ENCODE measurements at regions not wholly inside any gene's neighbourhood (a gene's known extent, or its start where the extent isn't known, plus 50 kb on each side); places are given as distances from the start of the nearest gene placed in this dataset.
A peak's percentile ranks its signal among the peaks of the same experiment; 100 is the strongest.

- no peak for DNase-seq (ENCODE audit: low read depth)
These were observed 187.4 kb upstream of the ATP1B1 start for GRCh38 chr1:168918860-168919741.

DNA sequence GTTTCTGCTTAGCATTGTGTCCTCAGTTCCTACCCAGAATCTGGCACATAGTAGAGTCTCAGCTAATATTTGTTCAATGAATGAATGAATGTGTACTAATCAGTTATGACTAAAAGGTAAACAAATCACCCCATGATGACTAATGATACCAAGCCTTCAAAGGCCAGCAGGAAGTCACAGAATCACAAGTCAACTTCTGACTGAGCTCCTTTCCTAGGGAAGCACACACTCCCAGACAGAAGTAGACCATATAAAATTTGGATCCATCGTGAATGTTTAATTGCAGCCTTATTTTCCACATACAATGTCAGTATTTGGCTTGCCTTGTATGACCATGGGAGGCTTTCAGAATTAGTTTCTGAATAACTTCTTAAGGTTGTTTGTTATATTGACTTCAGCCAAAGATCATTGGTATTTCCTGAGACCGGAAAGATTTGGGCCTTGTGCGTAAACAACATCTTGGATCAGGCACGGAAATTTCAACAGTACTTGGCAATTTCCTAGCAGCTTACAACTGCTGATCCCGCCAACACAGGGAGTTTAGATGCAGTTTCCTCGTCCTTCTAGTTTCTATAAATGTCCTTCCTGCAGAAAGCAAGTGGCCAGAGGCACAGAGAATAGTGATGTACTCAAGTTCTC lies 185.9 kb upstream of the ATP1B1 start:
- no peak for DNase-seq (ENCODE audit: low read depth)

GRCh38 chr1:168921629-168922028 lies 184.9 kb upstream of the ATP1B1 start:
- no peak for DNase-seq (ENCODE audit: low read depth)

- no peak for DNase-seq (ENCODE audit: low read depth)
These were observed 182.9 kb upstream of the ATP1B1 start for GRCh38 chr1:168923521-168924136.

- DNase-seq (ENCODE audit: low read depth) = no peak
These were observed 181.5 kb upstream of the ATP1B1 start for GRCh38 chr1:168924976-168925375.

DNA sequence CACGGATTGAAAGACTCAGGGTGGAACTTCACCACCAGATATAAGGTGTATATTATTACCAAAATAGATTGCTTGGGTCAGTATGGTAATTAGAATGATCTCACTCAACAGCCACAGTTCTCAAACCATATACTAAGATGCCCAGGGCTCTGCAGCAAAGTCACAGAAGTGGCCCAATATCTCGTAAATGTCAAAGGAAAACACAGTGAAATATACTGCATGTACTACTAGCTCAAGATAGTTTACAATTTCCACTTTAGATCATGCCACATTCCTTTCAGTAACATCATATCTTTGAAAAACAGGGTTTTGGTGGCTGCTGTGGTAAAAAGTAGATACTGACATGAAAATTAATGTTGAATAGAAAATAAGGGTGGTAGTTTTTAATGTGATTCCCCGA lies 180.3 kb upstream of the ATP1B1 start:
- DNase-seq (ENCODE audit: low read depth) = no peak

DNA sequence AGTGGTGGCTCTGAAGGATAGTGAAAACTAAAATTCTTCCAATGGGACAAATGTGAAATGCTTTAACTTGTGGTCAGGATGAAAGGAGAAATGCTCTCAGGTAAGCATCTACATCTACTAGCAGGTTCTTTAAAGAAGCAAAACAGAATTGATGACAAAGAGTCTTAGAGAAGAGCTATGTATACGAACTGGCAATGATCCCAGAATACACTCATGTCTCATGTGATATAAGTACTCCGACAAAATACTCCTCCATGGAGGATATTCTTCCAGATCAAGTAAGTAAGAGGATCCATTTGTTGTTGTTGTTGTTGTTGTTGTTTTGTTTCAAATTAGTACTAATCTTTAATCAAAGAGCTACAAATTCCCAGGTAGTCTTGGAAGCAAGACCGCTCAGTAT lies 174.0 kb upstream of the ATP1B1 start:
- DNase-seq (ENCODE audit: low read depth) = no peak

GRCh38 chr1:168933141-168933805 lies 173.2 kb upstream of the ATP1B1 start:
- DNase-seq (ENCODE audit: low read depth) = no peak

- no peak for DNase-seq (ENCODE audit: low read depth)
These were observed 167.2 kb upstream of the ATP1B1 start for GRCh38 chr1:168939110-168939946.

DNA sequence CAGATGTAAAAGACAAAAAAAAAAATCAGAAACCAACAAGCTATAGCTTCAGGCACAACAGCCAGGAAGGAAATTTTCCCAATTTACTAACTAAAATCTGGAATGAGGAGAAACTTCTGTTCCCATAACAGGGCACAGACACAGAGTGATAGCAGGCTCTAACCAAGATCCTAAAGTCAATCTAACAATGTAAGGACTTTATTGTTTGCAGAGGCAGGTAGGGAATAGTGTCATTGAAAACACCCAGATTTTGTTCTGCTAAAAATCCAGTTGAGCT lies 166.6 kb upstream of the ATP1B1 start:
- DNase-seq (ENCODE audit: low read depth) = no peak

GRCh38 chr1:168941640-168942039 lies 164.8 kb upstream of the ATP1B1 start:
- no peak for DNase-seq (ENCODE audit: low read depth)

DNA sequence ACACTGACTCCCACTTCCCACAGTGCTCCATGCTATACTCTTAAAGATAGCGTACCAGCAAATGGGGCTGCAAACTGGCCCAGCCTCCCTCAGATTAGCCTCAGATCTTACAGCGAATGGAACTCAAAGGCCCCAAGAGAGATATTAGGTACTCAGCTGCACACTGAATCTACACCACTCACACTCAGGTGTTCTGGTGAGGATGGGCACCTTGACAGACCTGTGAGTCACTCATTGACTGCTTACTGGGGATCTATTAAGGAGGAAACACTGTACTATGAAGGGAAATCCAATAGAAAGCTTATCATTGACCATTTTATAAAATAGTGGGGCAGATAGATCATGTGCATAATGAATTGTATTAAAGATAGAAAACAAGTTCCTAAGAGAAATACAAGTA lies 164.3 kb upstream of the ATP1B1 start:
- DNase-seq (ENCODE audit: low read depth) = no peak

DNA sequence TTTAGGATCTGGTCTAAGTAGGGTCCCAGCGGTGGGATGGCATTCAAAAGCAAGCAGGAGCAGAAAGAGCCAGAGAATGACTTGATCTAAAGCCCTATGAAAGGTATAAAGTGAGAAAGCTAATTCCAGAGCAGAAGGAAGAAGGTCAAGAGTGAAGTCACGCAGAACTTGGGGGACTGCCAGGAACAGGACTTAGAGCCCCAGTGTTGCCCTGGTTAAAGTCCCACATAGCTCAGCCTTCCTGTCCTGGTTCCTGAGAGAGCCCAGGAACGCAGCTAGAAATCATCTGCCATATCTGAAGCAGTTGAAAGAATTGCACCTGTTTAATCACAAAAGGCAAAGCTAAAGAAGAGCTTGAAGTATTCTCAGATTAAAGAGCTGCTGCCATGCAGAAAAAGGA lies 160.6 kb upstream of the ATP1B1 start:
- DNase-seq (ENCODE audit: low read depth) = peak; percentile 2

GRCh38 chr1:168947041-168947440 lies 159.4 kb upstream of the ATP1B1 start:
- DNase-seq (ENCODE audit: low read depth) = no peak

DNA sequence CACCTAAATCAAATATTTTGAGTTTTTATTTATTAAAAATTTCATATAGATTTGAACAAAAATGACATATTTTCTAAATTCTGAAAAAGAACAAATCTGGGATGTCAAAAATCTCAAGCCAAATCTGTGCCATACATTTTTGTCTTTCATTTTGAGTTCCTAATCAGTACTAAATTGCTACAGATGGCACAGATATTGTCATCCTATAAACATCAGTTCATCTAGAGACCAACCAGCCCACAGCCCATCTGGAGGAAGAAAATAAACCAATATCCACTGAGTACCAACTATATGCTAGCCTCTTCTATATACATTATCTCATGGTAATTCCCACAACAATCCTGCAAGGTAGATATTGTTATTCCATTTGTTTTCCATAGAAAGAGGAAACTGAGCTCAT lies 156.8 kb upstream of the ATP1B1 start:
- no peak for DNase-seq (ENCODE audit: low read depth)

- no peak for DNase-seq (ENCODE audit: low read depth)
These were observed 148.7 kb upstream of the ATP1B1 start for GRCh38 chr1:168957818-168958217.

- DNase-seq (ENCODE audit: low read depth) = no peak
These were observed 147.8 kb upstream of the ATP1B1 start for GRCh38 chr1:168958562-168959289.

DNA sequence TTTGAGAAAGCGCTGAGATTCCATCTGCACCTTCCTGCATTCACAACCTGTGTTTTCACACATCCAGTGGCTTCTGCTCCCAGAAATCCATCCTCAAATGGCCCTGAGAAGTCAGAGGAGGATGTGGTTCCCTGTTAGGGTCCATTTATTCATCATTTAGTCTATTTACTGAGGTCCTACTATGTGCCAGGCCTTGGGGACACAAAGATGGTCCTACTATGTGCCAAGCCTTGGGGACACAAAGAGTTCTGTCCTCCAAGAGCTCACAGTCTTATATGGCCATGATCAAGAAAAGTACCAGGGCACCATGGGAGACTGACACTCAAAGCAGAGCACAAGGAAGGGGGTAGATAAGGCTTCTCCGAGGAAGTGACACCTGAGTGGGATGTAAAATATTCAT lies 147.1 kb upstream of the ATP1B1 start:
- DNase-seq (ENCODE audit: low read depth) = no peak

GRCh38 chr1:168960114-168960513 lies 146.4 kb upstream of the ATP1B1 start:
- no peak for DNase-seq (ENCODE audit: low read depth)

GRCh38 chr1:168960595-168960994 lies 145.9 kb upstream of the ATP1B1 start:
- DNase-seq (ENCODE audit: low read depth) = no peak

DNA sequence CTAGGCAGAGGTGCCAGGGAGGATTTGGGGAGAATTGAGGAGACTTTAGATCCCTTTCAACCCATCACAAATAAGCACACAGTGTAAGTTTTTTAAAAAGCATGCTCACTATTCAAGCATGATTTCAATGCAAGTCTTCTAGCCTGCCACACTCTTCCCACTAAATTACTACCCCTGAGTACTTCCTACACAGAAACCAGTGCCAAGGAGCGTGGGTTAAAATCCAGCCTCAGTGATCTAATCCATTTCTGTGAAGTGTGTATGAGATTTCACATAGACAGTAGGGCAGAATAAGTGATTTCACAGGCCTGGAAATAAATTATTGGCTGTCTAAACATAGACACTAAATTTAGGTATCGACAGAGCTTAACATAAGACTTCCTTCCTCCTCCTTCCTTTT lies 142.9 kb upstream of the ATP1B1 start:
- DNase-seq (ENCODE audit: low read depth) = no peak

Measured in EH (cell line).